Breast epithelium (tissue), 4 donors: ENCODE measurements at regions not wholly inside any gene's neighbourhood (a gene's known extent, or its start where the extent isn't known, plus 50 kb on each side); places are given as distances from the start of the nearest gene placed in this dataset.

ENCODE experiments used
- DNase-seq, 2 donors: peaks; one replicate each; pipeline ENCODE4 v3.0.0-alpha.2; 2019; ENCODE audit warnings: low spot score in 2 of 2
- H3K27ac ChIP-seq, 2 donors: fragments of 200-600 bp; sonication (generic) in 1 of 2; one replicate each; pipeline ENCODE4 v1.5.1; 2016 to 2019; ENCODE audit warnings: mild to moderate bottlenecking in 1 of 2
- H3K27me3 ChIP-seq, 2 donors: fragments of 200-600 bp; sonication (generic) in 1 of 2; one replicate each; pipeline versions ENCODE4 v1.5.1 to v1.6.0; 2017 to 2019; ENCODE audit warnings: control low read depth in 1 of 2, mild to moderate bottlenecking in 1 of 2
- H3K36me3 ChIP-seq: fragments of 200-600 bp; one replicate; pipeline ENCODE4 v1.5.1; 2019
- H3K4me1 ChIP-seq, 2 donors: fragments of 200-600 bp; sonication (generic); one replicate each; pipeline ENCODE4 v1.5.1; 2016 to 2019; ENCODE audit warnings: control low read depth in 1 of 2
- H3K4me3 ChIP-seq, 3 donors: fragments of 200-600 bp; sonication (generic); 1 replicate in 2 of 3; 2 replicates in 1 of 3; pipeline ENCODE4 v1.5.1; 2016 to 2019; ENCODE audit warnings: mild to moderate bottlenecking in 3 of 3, moderate library complexity in 2 of 3
- H3K9me3 ChIP-seq, 2 donors: fragments of 200-600 bp; sonication (generic) in 1 of 2; one replicate each; pipeline ENCODE4 v1.5.1; 2016 to 2019; ENCODE audit warnings: control low read depth in 1 of 2
- CTCF ChIP-seq, 3 donors: fragments of 450-650 bp; IDR thresholded peaks; one replicate each; pipeline ENCODE4 v1.5.1; 2016 to 2017; ENCODE audit warnings: antibody characterized with exemption in 3 of 3, mild to moderate bottlenecking in 3 of 3, moderate library complexity in 3 of 3
- POLR2A ChIP-seq: fragments of 450-650 bp; IDR thresholded peaks from one replicate; pipeline ENCODE4 v1.6.1; 2016; ENCODE audit warnings: antibody characterized with exemption, mild to moderate bottlenecking, moderate library complexity
- POLR2AphosphoS5 ChIP-seq, 3 donors: sonication (generic); formaldehyde crosslinking; IDR thresholded peaks; one replicate each; pipeline ENCODE4 v1.6.1; 2017; ENCODE audit warnings: antibody characterized with exemption in 3 of 3
- intact Hi-C: fragments of 100-400 bp; cut with DNase I; formaldehyde crosslinking; loops from one replicate; pipeline ENCODE4 v1.15.1; 2023; ENCODE audit warnings: low total_unique reads

GRCh38 chr4:110823251-110823650, 200.4 kb upstream of the PITX2 start:
- H3K4me1 ChIP-seq = no peaks in the 10 kb centered on the region
- intact Hi-C loops = no loop called here
- no peaks in the 10 kb centered on the region for H3K9me3 ChIP-seq
- DNase-seq = no peak
- no peak overlapping the region for H3K27ac ChIP-seq
- H3K36me3 ChIP-seq = no peaks in the 10 kb centered on the region
- no peak overlapping the region for H3K4me3 ChIP-seq
- no peak for TF ChIP-seq POLR2A
- no peak for TF ChIP-seq POLR2AphosphoS5 (IDR thresholded peaks at IDR 0.05)
- TF ChIP-seq CTCF (IDR thresholded peaks at IDR 0.05) = no peak
- no peaks in the 10 kb centered on the region for H3K27me3 ChIP-seq

GRCh38 chr4:110824344-110824743, 201.5 kb upstream of the PITX2 start:
- no peak overlapping the region for H3K27ac ChIP-seq
- TF ChIP-seq CTCF (IDR thresholded peaks at IDR 0.05) (no peak), POLR2AphosphoS5 (IDR thresholded peaks at IDR 0.05) (no peak), POLR2A (no peak)
- H3K9me3 ChIP-seq = peaks cover 0 to 7% of the 10 kb centered on the region in 2 donors
- no peaks in the 10 kb centered on the region for H3K36me3 ChIP-seq
- intact Hi-C loops = no loop called here
- no peaks in the 10 kb centered on the region for H3K4me1 ChIP-seq
- no peaks in the 10 kb centered on the region for H3K27me3 ChIP-seq
- H3K4me3 ChIP-seq = no peak overlapping the region
- DNase-seq = no peak

GRCh38 chr4:110826656-110827055, 203.8 kb upstream of the PITX2 start:
- Histone ChIP-seq H3K9me3 (peaks cover 0 to 12% of the 10 kb centered on the region in 2 donors), H3K36me3 (no peaks in the 10 kb centered on the region), H3K27me3 (no peaks in the 10 kb centered on the region), H3K4me3 (no peak overlapping the region), H3K4me1 (no peaks in the 10 kb centered on the region), H3K27ac (no peak overlapping the region)
- no peak for DNase-seq
- TF ChIP-seq POLR2A (no peak), POLR2AphosphoS5 (IDR thresholded peaks at IDR 0.05) (no peak), CTCF (IDR thresholded peaks at IDR 0.05) (no peak)
- intact Hi-C loops = no loop called here

- H3K27ac ChIP-seq = no peak overlapping the region
- intact Hi-C loops = no loop called here
- peaks cover 0 to 12% of the 10 kb centered on the region in 2 donors for H3K9me3 ChIP-seq
- no peaks in the 10 kb centered on the region for H3K36me3 ChIP-seq
- no peaks in the 10 kb centered on the region for H3K4me1 ChIP-seq
- no peaks in the 10 kb centered on the region for H3K27me3 ChIP-seq
- no peak for DNase-seq
- TF ChIP-seq CTCF (IDR thresholded peaks at IDR 0.05) = no peak
- no peak for TF ChIP-seq POLR2A
- TF ChIP-seq POLR2AphosphoS5 (IDR thresholded peaks at IDR 0.05) = no peak
- H3K4me3 ChIP-seq = no peak overlapping the region
Observed at GRCh38 chr4:110830461-110830860, 207.6 kb upstream of the PITX2 start.

GRCh38 chr4:110837896-110838450, 215.1 kb upstream of the PITX2 start:
- Histone ChIP-seq H3K4me1 (no peaks in the 10 kb centered on the region), H3K36me3 (no peaks in the 10 kb centered on the region), H3K4me3 (no peak overlapping the region), H3K27ac (no peak overlapping the region), H3K9me3 (no peaks in the 10 kb centered on the region), H3K27me3 (no peaks in the 10 kb centered on the region)
- intact Hi-C loops = no loop called here
- TF ChIP-seq CTCF (IDR thresholded peaks at IDR 0.05) = no peak
- TF ChIP-seq POLR2AphosphoS5 (IDR thresholded peaks at IDR 0.05) = no peak
- no peak for TF ChIP-seq POLR2A
- no peak for DNase-seq
